ENCODE measurements at regions not wholly inside any gene's neighbourhood (a gene's known extent, or its start where the extent isn't known, plus 50 kb on each side); places are given as distances from the start of the nearest gene placed in this dataset.

DNA sequence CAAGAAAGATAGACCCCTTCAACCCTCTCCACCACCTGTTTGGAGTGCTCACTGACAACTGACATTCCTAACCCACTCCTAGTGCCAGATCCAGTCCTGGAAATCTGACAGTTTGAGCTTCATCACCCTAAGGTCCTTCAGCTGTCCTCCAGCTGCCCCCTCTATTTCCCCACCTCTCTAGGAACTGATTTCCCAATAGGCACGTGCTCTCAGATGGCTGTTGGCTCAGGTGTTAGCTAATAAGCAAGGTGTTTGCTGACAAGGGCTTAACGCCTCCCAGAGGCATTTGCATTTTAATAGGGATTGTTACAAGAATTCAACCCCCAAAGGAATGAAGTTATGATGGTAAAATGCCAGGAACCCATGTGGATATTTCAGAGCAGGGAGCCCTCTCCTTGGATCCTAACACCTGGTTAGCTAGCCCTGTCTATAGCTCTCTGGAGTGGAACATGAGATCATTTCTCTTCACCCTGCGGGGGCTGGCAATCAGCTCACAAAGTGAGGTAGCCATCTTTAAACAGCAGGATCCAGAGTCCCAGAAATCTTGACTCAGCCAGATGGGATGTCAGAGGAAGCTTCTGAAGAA is 348.5 kb upstream of the SFRP2 start:
- H3K9me3 ChIP-seq (ENCODE audit: control insufficient read depth in 2 of 2, insufficient read depth in 1 of 2, low read depth in 1 of 2, low read length in 1 of 2) = no peaks in the 10 kb centered on the region
- no peaks in the 10 kb centered on the region for H3K4me1 ChIP-seq (ENCODE audit: control insufficient read depth in 3 of 3, insufficient read depth in 2 of 3, low read depth in 1 of 3, low read length in 2 of 3)
- H3K27ac ChIP-seq (ENCODE audit: low read depth in 1 of 3, low read length in 2 of 3) = no peak overlapping the region
- H3K27me3 ChIP-seq (ENCODE audit: control insufficient read depth in 3 of 3, insufficient read depth in 3 of 3, low read length in 3 of 3) = no peaks in the 10 kb centered on the region
- DNase-seq (no peak), FAIRE-seq (no peak)
- 42 to 51% (median 45%) methylated on average over 3 of the region's 3 CpGs for WGBS, 3 donors
- H3K36me3 ChIP-seq (ENCODE audit: control insufficient read depth in 3 of 3, insufficient read depth in 2 of 3, low read depth in 1 of 3, low read length in 3 of 3) = no peaks in the 10 kb centered on the region
- no peak overlapping the region for H3K4me3 ChIP-seq (ENCODE audit: low read depth in 1 of 3, low read length in 3 of 3)

GRCh38 chr4:154135576-154135975 is 346.7 kb upstream of the SFRP2 start:
- Histone ChIP-seq H3K9me3 (ENCODE audit: control insufficient read depth in 2 of 2, insufficient read depth in 1 of 2, low read depth in 1 of 2, low read length in 1 of 2) (no peaks in the 10 kb centered on the region), H3K4me3 (ENCODE audit: low read depth in 1 of 3, low read length in 3 of 3) (no peak overlapping the region), H3K4me1 (ENCODE audit: control insufficient read depth in 3 of 3, insufficient read depth in 2 of 3, low read depth in 1 of 3, low read length in 2 of 3) (no peaks in the 10 kb centered on the region), H3K27ac (ENCODE audit: low read depth in 1 of 3, low read length in 2 of 3) (no peak overlapping the region), H3K36me3 (ENCODE audit: control insufficient read depth in 3 of 3, insufficient read depth in 2 of 3, low read depth in 1 of 3, low read length in 3 of 3) (no peaks in the 10 kb centered on the region), H3K27me3 (ENCODE audit: control insufficient read depth in 3 of 3, insufficient read depth in 3 of 3, low read length in 3 of 3) (no peaks in the 10 kb centered on the region)
- DNase-seq (no peak), FAIRE-seq (no peak)
- 88 to 92% (median 90%) methylated on average over 18 of the region's 18 CpGs for WGBS, 3 donors

GRCh38 chr4:154132406-154132805 is 343.5 kb upstream of the SFRP2 start:
- 58 to 83% (median 82%) methylated on average over 1 of the region's 1 CpG for WGBS, 3 donors
- H3K4me3 ChIP-seq (ENCODE audit: low read depth in 1 of 3, low read length in 3 of 3) = no peak overlapping the region
- H3K4me1 ChIP-seq (ENCODE audit: control insufficient read depth in 3 of 3, insufficient read depth in 2 of 3, low read depth in 1 of 3, low read length in 2 of 3) = no peaks in the 10 kb centered on the region
- FAIRE-seq (no peak), DNase-seq (no peak)
- H3K27me3 ChIP-seq (ENCODE audit: control insufficient read depth in 3 of 3, insufficient read depth in 3 of 3, low read length in 3 of 3) = no peaks in the 10 kb centered on the region
- H3K27ac ChIP-seq (ENCODE audit: low read depth in 1 of 3, low read length in 2 of 3) = no peak overlapping the region
- H3K36me3 ChIP-seq (ENCODE audit: control insufficient read depth in 3 of 3, insufficient read depth in 2 of 3, low read depth in 1 of 3, low read length in 3 of 3) = no peaks in the 10 kb centered on the region
- H3K9me3 ChIP-seq (ENCODE audit: control insufficient read depth in 2 of 2, insufficient read depth in 1 of 2, low read depth in 1 of 2, low read length in 1 of 2) = peaks cover 0 to under 1% of the 10 kb centered on the region in 2 donors

DNA sequence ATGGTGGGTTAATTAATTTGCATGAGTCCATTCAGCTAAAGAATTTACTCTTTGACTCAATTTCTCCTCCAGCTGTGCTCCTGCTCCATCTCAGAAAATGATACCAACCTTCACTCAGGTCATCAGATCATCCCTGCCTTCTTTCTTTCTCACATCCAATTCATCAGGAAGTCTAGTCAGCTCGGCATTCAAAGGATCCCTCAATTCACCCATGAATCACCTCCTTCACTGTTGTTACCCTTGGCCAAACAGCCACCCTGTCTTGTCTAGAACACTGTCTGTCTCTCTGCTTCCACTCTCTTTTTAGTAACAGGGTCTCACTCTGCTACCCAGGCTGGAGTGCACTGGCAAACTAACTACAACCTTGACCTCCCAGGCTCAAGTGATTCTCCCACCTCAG is 337.4 kb upstream of the SFRP2 start:
- Histone ChIP-seq H3K4me3 (ENCODE audit: low read depth in 1 of 3, low read length in 3 of 3) (no peak overlapping the region), H3K27ac (ENCODE audit: low read depth in 1 of 3, low read length in 2 of 3) (no peak overlapping the region), H3K9me3 (ENCODE audit: control insufficient read depth in 2 of 2, insufficient read depth in 1 of 2, low read depth in 1 of 2, low read length in 1 of 2) (peaks cover 0 to 4% of the 10 kb centered on the region in 2 donors), H3K27me3 (ENCODE audit: control insufficient read depth in 3 of 3, insufficient read depth in 3 of 3, low read length in 3 of 3) (no peaks in the 10 kb centered on the region), H3K36me3 (ENCODE audit: control insufficient read depth in 3 of 3, insufficient read depth in 2 of 3, low read depth in 1 of 3, low read length in 3 of 3) (no peaks in the 10 kb centered on the region), H3K4me1 (ENCODE audit: control insufficient read depth in 3 of 3, insufficient read depth in 2 of 3, low read depth in 1 of 3, low read length in 2 of 3) (no peaks in the 10 kb centered on the region)
- DNase-seq (no peak), FAIRE-seq (no peak)
- 61 to 72% (median 65%) methylated on average over 1 of the region's 1 CpG for WGBS, 3 donors

DNA sequence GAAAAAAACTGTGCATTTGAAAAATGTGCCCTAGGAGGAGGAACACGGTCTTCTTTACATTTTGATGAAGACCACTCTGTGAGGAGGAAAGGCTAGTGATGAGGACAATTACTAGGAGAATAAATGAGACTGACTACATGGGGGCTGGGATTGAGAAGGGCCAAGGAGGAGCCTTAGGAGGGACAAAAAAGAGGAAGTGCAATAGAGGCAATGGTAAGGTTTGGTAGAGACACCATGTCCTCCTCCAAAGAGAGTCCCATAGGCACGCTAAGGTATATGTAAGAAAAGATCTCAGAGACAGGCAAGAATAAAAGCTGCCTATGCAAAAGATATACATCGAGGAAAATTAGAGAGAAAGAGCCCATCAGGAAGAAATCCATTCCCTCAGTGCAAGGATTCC is 336.5 kb upstream of the SFRP2 start:
- no peak overlapping the region for H3K27ac ChIP-seq (ENCODE audit: low read depth in 1 of 3, low read length in 2 of 3)
- 76 to 86% (median 81%) methylated on average over 3 of the region's 3 CpGs for WGBS, 3 donors
- H3K27me3 ChIP-seq (ENCODE audit: control insufficient read depth in 3 of 3, insufficient read depth in 3 of 3, low read length in 3 of 3) = no peaks in the 10 kb centered on the region
- no peak for FAIRE-seq
- peaks cover 0 to 4% of the 10 kb centered on the region in 2 donors for H3K9me3 ChIP-seq (ENCODE audit: control insufficient read depth in 2 of 2, insufficient read depth in 1 of 2, low read depth in 1 of 2, low read length in 1 of 2)
- DNase-seq = no peak
- no peaks in the 10 kb centered on the region for H3K36me3 ChIP-seq (ENCODE audit: control insufficient read depth in 3 of 3, insufficient read depth in 2 of 3, low read depth in 1 of 3, low read length in 3 of 3)
- no peak overlapping the region for H3K4me3 ChIP-seq (ENCODE audit: low read depth in 1 of 3, low read length in 3 of 3)
- H3K4me1 ChIP-seq (ENCODE audit: control insufficient read depth in 3 of 3, insufficient read depth in 2 of 3, low read depth in 1 of 3, low read length in 2 of 3) = no peaks in the 10 kb centered on the region

GRCh38 chr4:154124539-154125255 is 335.8 kb upstream of the SFRP2 start:
- Histone ChIP-seq H3K27ac (ENCODE audit: low read depth in 1 of 3, low read length in 2 of 3) (no peak overlapping the region), H3K9me3 (ENCODE audit: control insufficient read depth in 2 of 2, insufficient read depth in 1 of 2, low read depth in 1 of 2, low read length in 1 of 2) (peaks cover 0 to 4% of the 10 kb centered on the region in 2 donors), H3K36me3 (ENCODE audit: control insufficient read depth in 3 of 3, insufficient read depth in 2 of 3, low read depth in 1 of 3, low read length in 3 of 3) (no peaks in the 10 kb centered on the region), H3K4me3 (ENCODE audit: low read depth in 1 of 3, low read length in 3 of 3) (no peak overlapping the region), H3K4me1 (ENCODE audit: control insufficient read depth in 3 of 3, insufficient read depth in 2 of 3, low read depth in 1 of 3, low read length in 2 of 3) (no peaks in the 10 kb centered on the region), H3K27me3 (ENCODE audit: control insufficient read depth in 3 of 3, insufficient read depth in 3 of 3, low read length in 3 of 3) (no peaks in the 10 kb centered on the region)
- no peak for FAIRE-seq
- 64 to 71% (median 65%) methylated on average over 4 of the region's 4 CpGs for WGBS, 3 donors
- no peak for DNase-seq

- FAIRE-seq = no peak
- no peaks in the 10 kb centered on the region for H3K36me3 ChIP-seq (ENCODE audit: control insufficient read depth in 3 of 3, insufficient read depth in 2 of 3, low read depth in 1 of 3, low read length in 3 of 3)
Measured at GRCh38 chr4:154123897-154124296, 335.0 kb upstream of the SFRP2 start.

GRCh38 chr4:154120690-154121345 is 331.9 kb upstream of the SFRP2 start:
- WGBS, 3 donors = 47 to 65% (median 48%) methylated on average over 4 of the region's 4 CpGs
- no peaks in the 10 kb centered on the region for H3K36me3 ChIP-seq (ENCODE audit: control insufficient read depth in 3 of 3, insufficient read depth in 2 of 3, low read depth in 1 of 3, low read length in 3 of 3)
- no peak overlapping the region for H3K27ac ChIP-seq (ENCODE audit: low read depth in 1 of 3, low read length in 2 of 3)
- DNase-seq (no peak), FAIRE-seq (no peak)
- H3K9me3 ChIP-seq (ENCODE audit: control insufficient read depth in 2 of 2, insufficient read depth in 1 of 2, low read depth in 1 of 2, low read length in 1 of 2) = no peaks in the 10 kb centered on the region
- H3K4me3 ChIP-seq (ENCODE audit: low read depth in 1 of 3, low read length in 3 of 3) = no peak overlapping the region
- H3K4me1 ChIP-seq (ENCODE audit: control insufficient read depth in 3 of 3, insufficient read depth in 2 of 3, low read depth in 1 of 3, low read length in 2 of 3) = no peaks in the 10 kb centered on the region
- H3K27me3 ChIP-seq (ENCODE audit: control insufficient read depth in 3 of 3, insufficient read depth in 3 of 3, low read length in 3 of 3) = no peaks in the 10 kb centered on the region

More at GRCh38 chr4:154123897-154124296, 335.0 kb upstream of the SFRP2 start:
- Histone ChIP-seq H3K27ac (ENCODE audit: low read depth in 1 of 3, low read length in 2 of 3) (no peak overlapping the region), H3K4me1 (ENCODE audit: control insufficient read depth in 3 of 3, insufficient read depth in 2 of 3, low read depth in 1 of 3, low read length in 2 of 3) (no peaks in the 10 kb centered on the region), H3K4me3 (ENCODE audit: low read depth in 1 of 3, low read length in 3 of 3) (no peak overlapping the region), H3K9me3 (ENCODE audit: control insufficient read depth in 2 of 2, insufficient read depth in 1 of 2, low read depth in 1 of 2, low read length in 1 of 2) (peaks cover 0 to 4% of the 10 kb centered on the region in 2 donors), H3K27me3 (ENCODE audit: control insufficient read depth in 3 of 3, insufficient read depth in 3 of 3, low read length in 3 of 3) (no peaks in the 10 kb centered on the region)
- no peak for DNase-seq
- WGBS, 3 donors = 88 to 94% (median 90%) methylated on average over 3 of the region's 3 CpGs

All from small intestine (tissue), 7 donors.